Superior temporal gyrus (tissue), 1 donor: ENCODE measurements at regions not wholly inside any gene's neighbourhood (a gene's known extent, or its start where the extent isn't known, plus 50 kb on each side); places are given as distances from the start of the nearest gene placed in this dataset.

Experiments used
- DNase-seq: peaks from one replicate; pipeline ENCODE4 v3.0.0-alpha.2; 2016; ENCODE audit errors: extremely low spot score

- peak; percentile 10 for DNase-seq
These were observed 141.5 kb downstream of the RRAGC start for GRCh38 chr1:38718031-38718430.

GRCh38 chr1:38716229-38716628 is 143.3 kb downstream of the RRAGC start:
- DNase-seq: no peak

GRCh38 chr1:38715415-38715814 is 144.2 kb downstream of the RRAGC start:
- DNase-seq: no peak

DNA sequence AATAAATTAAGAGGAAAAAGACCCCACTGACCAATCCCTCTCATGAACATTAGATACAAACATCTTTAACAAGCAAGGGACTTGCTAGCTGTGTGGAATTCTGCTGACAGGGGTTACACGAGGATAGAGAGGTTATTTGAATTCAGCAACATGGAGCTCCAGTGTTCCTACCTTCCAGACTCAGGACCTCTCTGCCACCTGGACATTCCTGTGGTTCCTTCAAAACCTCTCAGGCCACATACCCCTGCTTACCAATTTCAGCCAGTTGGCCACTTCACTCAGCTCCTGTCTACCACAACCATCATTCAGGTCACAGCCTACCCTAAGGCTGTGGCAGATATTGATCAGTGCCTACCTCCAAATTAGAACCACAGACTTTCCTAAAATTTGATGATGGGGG is 147.5 kb downstream of the RRAGC start:
- DNase-seq: no peak

DNA sequence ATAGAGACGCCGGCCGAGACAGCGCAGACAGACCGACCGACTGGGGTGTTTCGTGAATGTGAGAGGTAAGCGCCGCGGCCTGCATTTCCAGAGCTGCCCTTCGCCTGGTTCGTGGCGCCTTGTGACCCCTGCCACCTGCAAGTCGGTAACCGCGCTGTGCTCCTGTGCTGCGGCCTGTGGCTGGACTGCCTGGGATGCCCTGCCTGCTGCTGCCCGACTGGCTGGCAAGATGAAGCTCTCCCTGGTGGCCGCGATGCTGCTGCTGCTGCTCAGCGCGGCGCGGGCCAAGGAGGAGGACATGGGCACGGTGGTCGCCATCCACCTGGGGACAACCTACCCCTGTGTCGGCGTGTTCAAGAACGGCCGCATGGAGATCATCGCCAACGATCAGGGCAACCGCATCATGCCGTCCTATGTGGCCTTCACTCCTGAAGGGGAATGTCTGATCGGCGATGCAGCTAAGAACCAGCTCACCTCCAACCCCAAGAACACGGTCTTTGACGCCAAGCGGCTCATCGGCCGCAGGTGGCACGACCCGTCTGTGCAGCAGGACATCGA is 150.8 kb downstream of the RRAGC start:
- no peak for DNase-seq

GRCh38 chr1:38701088-38701487 is 158.5 kb downstream of the RRAGC start:
- DNase-seq: no peak

- DNase-seq: no peak
These were observed 159.5 kb downstream of the RRAGC start for GRCh38 chr1:38700077-38700470.

DNA sequence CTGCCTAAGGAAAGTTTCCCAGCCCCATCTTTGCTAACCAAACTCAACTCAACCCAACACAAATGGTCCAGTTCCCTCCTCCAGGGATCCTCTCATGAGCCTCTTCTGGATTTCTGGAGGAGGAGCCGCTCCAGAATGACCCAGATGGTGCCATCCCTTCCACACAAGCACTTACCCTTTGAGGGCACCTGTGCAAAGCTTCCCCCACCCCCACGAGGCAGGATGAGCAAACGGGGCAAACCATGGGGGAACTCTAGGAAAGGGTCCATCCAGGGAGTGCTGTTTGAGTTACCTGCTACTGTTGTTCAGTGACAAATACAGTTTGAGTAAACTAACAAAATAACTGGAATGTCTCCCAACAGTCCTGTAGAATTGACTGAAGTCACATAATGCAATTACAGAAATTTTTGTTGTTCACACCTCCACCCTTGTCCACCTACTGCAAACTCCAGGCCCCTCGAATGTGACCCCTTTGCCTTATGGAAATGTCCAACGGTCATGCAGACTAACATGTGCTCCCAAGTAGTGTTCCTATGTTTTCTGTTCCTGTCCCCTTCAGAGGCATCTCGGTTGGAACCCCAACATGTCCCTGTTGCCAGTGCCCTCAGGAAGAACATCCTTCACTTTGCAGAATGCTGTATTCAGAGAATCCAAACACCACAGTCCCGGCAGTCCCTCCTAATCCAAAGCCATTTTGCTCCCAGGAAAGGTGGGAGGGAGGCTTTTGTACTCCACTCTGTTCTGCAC is 160.1 kb downstream of the RRAGC start:
- no peak for DNase-seq

GRCh38 chr1:38697387-38697786 is 162.2 kb downstream of the RRAGC start:
- no peak for DNase-seq

GRCh38 chr1:38696371-38696770 is 163.2 kb downstream of the RRAGC start:
- DNase-seq: no peak

GRCh38 chr1:38693759-38694158 is 165.8 kb downstream of the RRAGC start:
- no peak for DNase-seq

DNA sequence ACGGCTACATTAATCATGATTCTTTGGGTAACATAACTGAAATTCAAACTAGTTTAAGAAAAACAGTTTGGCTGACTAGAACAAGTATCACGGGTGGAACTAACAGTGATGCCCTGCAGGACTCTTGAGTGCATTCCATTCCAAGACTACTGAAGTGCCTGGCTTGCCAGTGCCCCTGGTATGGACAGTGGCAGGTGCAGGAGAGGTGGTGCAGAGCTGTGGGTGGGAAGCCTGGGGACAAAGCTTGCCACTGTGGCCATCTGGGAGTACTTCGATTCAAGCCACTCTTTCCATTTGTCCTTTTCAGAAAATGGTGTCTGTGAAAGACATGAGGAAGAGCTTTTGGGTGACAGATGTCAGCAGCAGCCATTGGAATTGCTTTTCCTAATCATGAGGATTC is 166.5 kb downstream of the RRAGC start:
- no peak for DNase-seq

GRCh38 chr1:38690790-38691449 is 168.7 kb downstream of the RRAGC start:
- peak; percentile 30 for DNase-seq

DNA sequence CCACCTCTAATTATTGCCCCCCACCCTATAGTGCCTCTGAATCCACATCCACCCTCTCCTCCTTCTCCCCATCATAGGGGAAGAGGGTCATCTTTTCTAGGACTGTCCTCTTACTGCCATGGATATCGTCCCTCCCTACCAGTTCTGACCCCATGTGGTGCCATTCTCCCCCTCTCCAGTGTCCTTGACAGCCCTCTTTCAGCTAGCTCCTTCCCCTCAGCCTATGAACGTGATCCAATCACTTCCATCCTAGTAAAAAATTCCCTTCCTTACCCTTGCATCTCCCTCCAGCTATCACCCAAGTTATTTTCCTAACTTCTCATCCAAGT is 172.7 kb downstream of the RRAGC start:
- no peak for DNase-seq

DNA sequence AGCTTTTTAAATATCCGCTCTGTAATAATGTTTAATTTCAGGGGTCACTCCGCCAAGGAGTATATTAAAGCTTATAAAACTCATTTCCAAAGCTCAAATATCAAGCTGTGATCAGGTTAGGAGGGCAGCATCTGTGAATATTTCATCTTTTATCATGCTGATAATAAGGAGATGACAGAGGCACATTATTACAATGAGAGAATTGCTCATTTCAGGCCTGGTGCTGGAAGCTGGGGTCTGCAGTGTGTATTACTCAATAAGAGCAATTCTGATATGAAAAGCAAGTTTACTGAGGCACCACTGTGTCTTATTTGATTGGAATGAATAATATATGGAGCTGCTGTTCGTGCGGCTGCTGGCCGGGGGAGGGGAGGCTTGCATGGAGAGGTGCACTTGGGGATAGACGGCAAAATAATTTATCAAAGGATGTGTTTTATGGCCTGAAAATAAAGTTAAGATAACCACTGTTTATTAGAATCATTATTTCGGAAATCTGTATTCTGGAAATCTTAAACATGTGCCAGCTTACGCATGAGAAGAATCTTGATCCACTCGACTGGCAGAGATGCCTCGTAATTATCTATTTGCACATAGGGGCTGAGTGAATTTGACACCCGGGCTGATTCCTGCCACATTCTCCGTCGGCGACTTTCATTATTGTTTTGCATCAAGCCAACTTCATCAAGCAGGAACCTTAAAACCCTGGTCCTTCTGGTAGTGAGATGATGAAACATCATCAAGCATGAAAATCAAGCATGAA is 173.2 kb downstream of the RRAGC start:
- DNase-seq: no peak

- no peak for DNase-seq
These were observed 174.2 kb downstream of the RRAGC start for GRCh38 chr1:38685388-38685787.

- DNase-seq: no peak
These were observed 178.6 kb downstream of the RRAGC start for GRCh38 chr1:38680801-38681510.

- DNase-seq: no peak
These were observed 181.8 kb downstream of the RRAGC start for GRCh38 chr1:38677756-38678155.

DNA sequence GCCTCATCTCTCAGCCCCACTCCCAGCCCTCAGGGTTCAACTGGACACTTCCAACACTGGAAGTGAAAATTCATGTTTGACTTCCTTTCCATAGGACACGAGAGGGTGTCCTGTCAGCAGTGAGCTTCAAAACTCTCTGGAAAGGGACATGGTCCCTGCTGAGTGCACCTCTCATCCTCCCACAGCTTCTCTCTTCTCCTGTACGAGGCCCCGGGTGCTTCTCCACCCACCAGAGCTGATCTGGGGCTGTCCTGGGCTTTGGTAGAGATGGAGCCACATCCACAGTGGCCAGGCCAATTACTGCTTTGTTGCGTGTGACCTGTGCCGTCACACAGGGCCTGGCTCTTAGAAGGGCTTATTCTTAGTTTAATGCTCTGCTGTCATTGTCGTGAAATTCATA is 182.3 kb downstream of the RRAGC start:
- DNase-seq: no peak

DNA sequence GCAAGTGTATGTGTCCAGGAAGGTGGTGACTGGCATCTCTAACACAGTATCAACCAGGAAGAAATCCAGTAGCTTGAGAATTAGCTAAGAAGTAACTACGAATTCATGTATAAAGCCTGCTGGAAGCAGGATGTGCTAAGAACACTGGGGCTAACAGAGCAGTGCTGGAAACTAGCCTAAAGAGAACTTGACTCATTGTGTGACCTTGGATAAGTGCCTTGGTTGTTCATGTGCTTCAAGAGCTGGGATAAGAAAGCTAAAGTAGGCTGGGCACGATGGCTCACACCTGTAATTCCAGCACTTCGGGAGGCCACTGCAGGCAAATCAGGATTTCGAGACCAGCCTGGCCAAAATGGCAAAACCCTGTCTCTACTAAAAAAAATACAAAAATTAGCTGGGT is 186.9 kb downstream of the RRAGC start:
- no peak for DNase-seq

GRCh38 chr1:38671221-38671620 is 188.4 kb downstream of the RRAGC start:
- DNase-seq: no peak

DNA sequence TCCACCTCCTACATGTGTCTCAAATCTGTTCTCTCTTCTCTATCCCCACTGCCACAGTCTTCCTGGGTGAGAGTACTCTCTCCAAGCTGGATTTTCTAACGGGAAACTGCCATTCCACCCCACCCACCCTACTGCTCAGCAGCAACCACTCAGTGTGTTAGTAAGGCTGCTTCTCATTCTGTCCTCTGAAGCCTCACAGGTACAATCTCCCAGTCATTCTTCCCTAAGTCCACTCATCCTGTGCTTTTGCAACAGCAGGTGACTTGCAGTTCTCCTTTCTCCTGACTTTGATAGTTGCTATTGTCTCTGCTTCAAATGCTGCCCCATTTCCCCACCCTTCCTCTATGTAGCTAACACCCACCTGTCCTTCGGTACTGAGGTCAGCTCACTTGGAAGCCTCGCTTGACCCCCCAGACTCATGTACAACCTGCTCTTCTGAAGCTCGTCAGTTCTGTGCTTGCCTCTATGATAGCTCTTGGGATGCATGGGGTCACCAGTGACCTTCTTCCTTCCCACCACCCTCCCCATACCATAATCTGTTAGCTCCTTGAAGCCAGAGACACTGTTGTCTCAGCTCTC is 188.9 kb downstream of the RRAGC start:
- no peak for DNase-seq
